ENCODE measurements at regions not wholly inside any gene's neighbourhood (a gene's known extent, or its start where the extent isn't known, plus 50 kb on each side); places are given as distances from the start of the nearest gene placed in this dataset.

DNA sequence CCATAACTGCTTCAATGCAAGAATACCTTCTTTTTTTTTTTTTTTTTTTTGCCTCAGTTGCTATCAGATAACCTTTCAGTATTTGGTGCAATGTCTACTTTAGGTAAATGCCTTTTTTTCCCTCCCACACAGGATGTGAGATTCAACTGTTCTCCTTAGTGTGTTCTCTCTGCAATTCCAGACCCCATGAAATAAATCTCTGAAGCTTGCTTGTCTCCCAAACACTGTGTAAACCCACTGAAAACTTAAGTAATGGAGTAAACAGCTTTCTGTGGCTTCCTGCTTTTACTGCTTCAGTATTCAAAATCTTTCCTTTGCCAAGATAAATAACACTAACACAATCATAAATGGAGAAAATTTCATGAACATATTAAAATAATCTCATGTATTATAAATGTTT, 55.8 kb upstream of the CLEC14A start:
- in situ Hi-C loops (cut with HindIII; ENCODE audit: low sequenced_read_pairs): no loop called here

DNA sequence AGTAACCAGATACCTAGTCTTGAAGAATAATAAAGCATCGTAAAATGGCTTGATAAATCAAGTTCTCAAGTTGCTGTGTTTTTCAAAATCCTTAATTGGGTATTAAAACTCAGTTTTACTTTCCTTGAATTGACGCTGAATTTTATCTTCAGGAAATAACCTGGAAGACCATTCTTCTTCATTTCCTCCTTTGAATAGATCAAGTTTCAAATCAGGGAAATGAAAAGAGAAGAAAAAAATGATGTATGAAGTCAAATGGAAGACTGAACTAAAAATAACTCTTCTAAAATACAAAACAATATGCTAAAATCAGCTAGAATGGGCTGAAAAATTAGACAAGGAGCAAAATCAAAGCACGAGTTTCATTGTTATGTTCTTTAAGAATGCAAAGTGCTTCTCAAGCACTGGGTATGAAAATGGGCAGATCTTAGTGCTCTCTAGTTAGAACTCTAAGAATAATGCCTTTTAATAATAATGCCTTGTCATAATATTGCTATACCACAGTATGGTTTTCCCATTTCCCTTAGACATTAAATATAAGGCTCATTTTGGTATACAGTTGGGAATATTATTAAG, 54.6 kb upstream of the CLEC14A start:
- in situ Hi-C loops (cut with HindIII; ENCODE audit: low sequenced_read_pairs): no loop called here

More for the DNA sequence above, 55.8 kb upstream of the CLEC14A start:
- no peak for DNase-seq (ENCODE audit: low spot score)

DNA sequence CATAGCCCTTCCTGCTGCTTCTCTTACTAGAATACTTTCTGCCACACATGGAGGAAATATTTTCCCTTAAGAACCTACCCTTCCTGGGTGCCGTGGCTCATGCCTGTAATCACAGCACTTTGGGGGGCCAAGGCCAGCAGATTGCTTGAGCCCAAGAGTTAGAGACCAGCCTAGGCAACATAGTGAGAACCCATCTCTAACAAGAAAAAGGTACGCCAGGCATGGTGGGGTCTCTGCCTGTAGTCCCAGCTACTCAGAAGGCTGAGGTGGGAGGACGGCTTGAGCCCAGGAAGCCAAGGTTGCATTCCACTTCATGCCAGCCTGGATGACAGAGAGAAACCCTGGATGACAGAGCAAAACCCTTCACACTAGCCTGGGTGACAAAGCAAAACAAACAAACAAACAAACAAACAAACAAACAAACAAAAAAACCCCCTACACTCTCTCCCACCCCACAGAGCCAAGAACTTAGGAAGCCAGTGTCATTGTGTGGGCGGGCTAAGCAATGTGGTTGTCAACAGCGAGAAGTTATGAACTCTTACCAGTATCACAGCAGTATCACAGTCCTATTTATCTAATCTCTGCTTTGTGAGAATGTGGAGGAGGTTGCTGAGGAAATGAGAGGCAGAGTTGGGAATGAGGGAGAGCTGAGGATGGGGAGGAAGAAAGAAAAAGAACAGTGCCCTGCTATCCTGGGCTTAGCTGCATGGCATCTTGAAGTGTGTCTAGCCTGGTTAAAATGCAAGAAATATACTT, 53.8 kb upstream of the CLEC14A start:
- in situ Hi-C loops (cut with HindIII; ENCODE audit: low sequenced_read_pairs): no loop called here

More for the DNA sequence above, 54.6 kb upstream of the CLEC14A start:
- no peak for DNase-seq (ENCODE audit: low spot score)

More for the DNA sequence above, 53.8 kb upstream of the CLEC14A start:
- no peak for DNase-seq (ENCODE audit: low spot score)
